ENCODE measurements at regions not wholly inside any gene's neighbourhood (a gene's known extent, or its start where the extent isn't known, plus 50 kb on each side); places are given as distances from the start of the nearest gene placed in this dataset.
"Not testable (repeated sequence)": the region's sequence is repeated elsewhere in the genome, so short reads cannot be mapped to it uniquely, and the experiment has no call there.

- no peak overlapping the region for H3K4me3 Mint-ChIP-seq
- H3K36me3 Mint-ChIP-seq, result peaks cover 0 to 7% (median 3%) of the 10 kb centered on the region in 5 donors
- no peaks in the 10 kb centered on the region for H3K36me3 ChIP-seq (ENCODE audit: control insufficient read depth in 2 of 3, insufficient read depth in 3 of 3, low read length in 3 of 3)
- intact Hi-C loops (cut with micrococcal nuclease), result no loop called here
- no peak overlapping the region for H3K4me3 ChIP-seq (ENCODE audit: low read length)
- H3K4me1 ChIP-seq (ENCODE audit: control insufficient read depth in 2 of 2, insufficient read depth in 2 of 2, low read length in 2 of 2), result no peaks in the 10 kb centered on the region
- no peaks in the 10 kb centered on the region for H3K4me1 Mint-ChIP-seq
- H3K27me3 ChIP-seq (ENCODE audit: control insufficient read depth in 2 of 2, insufficient read depth in 2 of 2, low read length in 2 of 2), result no peaks in the 10 kb centered on the region
- no peak overlapping the region for H3K27ac ChIP-seq (ENCODE audit: low read depth, low read length)
- peaks cover 3 to 42% (median 18%) of the 10 kb centered on the region in 11 donors for H3K9me3 Mint-ChIP-seq
- no peak for ATAC-seq
- peaks cover 0 to 11% (median 0%) of the 10 kb centered on the region in 3 experiments for H3K9me3 ChIP-seq (ENCODE audit: control insufficient read depth in 2 of 3, low read length in 3 of 3)
- no peak overlapping the region for H3K27ac Mint-ChIP-seq
- peaks cover 0 to 19% (median 9%) of the 10 kb centered on the region in 5 donors for H3K27me3 Mint-ChIP-seq
- DNase-seq, result no peak
- ChIA-PET CTCF (no interaction called here), POLR2A (no interaction called here)
Measured at GRCh38 chr12:131422187-131422520, 288.7 kb upstream of the SFSWAP start.

- peaks cover 0 to 19% (median 9%) of the 10 kb centered on the region in 5 donors for H3K27me3 Mint-ChIP-seq
- DNase-seq, result no peak
- Histone ChIP-seq H3K4me3 (ENCODE audit: low read length) (no peak overlapping the region), H3K27ac (ENCODE audit: low read depth, low read length) (no peak overlapping the region), H3K4me1 (ENCODE audit: control insufficient read depth in 2 of 2, insufficient read depth in 2 of 2, low read length in 2 of 2) (no peaks in the 10 kb centered on the region), H3K36me3 (ENCODE audit: control insufficient read depth in 2 of 3, insufficient read depth in 3 of 3, low read length in 3 of 3) (no peaks in the 10 kb centered on the region), H3K9me3 (ENCODE audit: control insufficient read depth in 2 of 3, low read length in 3 of 3) (peaks cover 0 to 11% (median 0%) of the 10 kb centered on the region in 3 experiments), H3K27me3 (ENCODE audit: control insufficient read depth in 2 of 2, insufficient read depth in 2 of 2, low read length in 2 of 2) (no peaks in the 10 kb centered on the region)
- ChIA-PET CTCF (no interaction called here), POLR2A (no interaction called here)
- H3K4me3 Mint-ChIP-seq, result no peak overlapping the region
- H3K36me3 Mint-ChIP-seq, result peaks cover 0 to 7% (median 3%) of the 10 kb centered on the region in 5 donors
- H3K9me3 Mint-ChIP-seq, result peaks cover 3 to 42% (median 18%) of the 10 kb centered on the region in 11 donors
- intact Hi-C loops (cut with micrococcal nuclease), result no loop called here
- no peak for ATAC-seq
- no peaks in the 10 kb centered on the region for H3K4me1 Mint-ChIP-seq
- H3K27ac Mint-ChIP-seq, result no peak overlapping the region
Measured at GRCh38 chr12:131422744-131423143, 288.1 kb upstream of the SFSWAP start.

GRCh38 chr12:131424270-131424669 lies 286.6 kb upstream of the SFSWAP start:
- peaks cover 3 to 42% (median 18%) of the 10 kb centered on the region in 11 donors for H3K9me3 Mint-ChIP-seq
- intact Hi-C loops (cut with micrococcal nuclease), result no loop called here
- DNase-seq (no peak), ATAC-seq (no peak)
- no peak overlapping the region for H3K27ac ChIP-seq (ENCODE audit: low read depth, low read length)
- H3K4me1 Mint-ChIP-seq, result no peaks in the 10 kb centered on the region
- H3K9me3 ChIP-seq (ENCODE audit: control insufficient read depth in 2 of 3, low read length in 3 of 3), result peaks cover 0 to 11% (median 0%) of the 10 kb centered on the region in 3 experiments
- no peaks in the 10 kb centered on the region for H3K27me3 ChIP-seq (ENCODE audit: control insufficient read depth in 2 of 2, insufficient read depth in 2 of 2, low read length in 2 of 2)
- no peak overlapping the region for H3K4me3 Mint-ChIP-seq
- ChIA-PET POLR2A (no interaction called here), CTCF (no interaction called here)
- peaks cover 0 to 7% (median 3%) of the 10 kb centered on the region in 5 donors for H3K36me3 Mint-ChIP-seq
- H3K4me1 ChIP-seq (ENCODE audit: control insufficient read depth in 2 of 2, insufficient read depth in 2 of 2, low read length in 2 of 2), result no peaks in the 10 kb centered on the region
- no peak overlapping the region for H3K27ac Mint-ChIP-seq
- H3K36me3 ChIP-seq (ENCODE audit: control insufficient read depth in 2 of 3, insufficient read depth in 3 of 3, low read length in 3 of 3), result no peaks in the 10 kb centered on the region
- no peak overlapping the region for H3K4me3 ChIP-seq (ENCODE audit: low read length)
- H3K27me3 Mint-ChIP-seq, result peaks cover 0 to 19% (median 9%) of the 10 kb centered on the region in 5 donors

- no peak for DNase-seq
- Histone ChIP-seq H3K4me3 (ENCODE audit: low read length) (no peak overlapping the region), H3K27me3 (ENCODE audit: control insufficient read depth in 2 of 2, insufficient read depth in 2 of 2, low read length in 2 of 2) (no peaks in the 10 kb centered on the region), H3K9me3 (ENCODE audit: control insufficient read depth in 2 of 3, low read length in 3 of 3) (peaks cover 0 to 11% (median 0%) of the 10 kb centered on the region in 3 experiments), H3K27ac (ENCODE audit: low read depth, low read length) (no peak overlapping the region), H3K36me3 (ENCODE audit: control insufficient read depth in 2 of 3, insufficient read depth in 3 of 3, low read length in 3 of 3) (no peaks in the 10 kb centered on the region), H3K4me1 (ENCODE audit: control insufficient read depth in 2 of 2, insufficient read depth in 2 of 2, low read length in 2 of 2) (no peaks in the 10 kb centered on the region)
- ATAC-seq, result no peak
- peaks cover 0 to 7% (median 3%) of the 10 kb centered on the region in 5 donors for H3K36me3 Mint-ChIP-seq
- ChIA-PET CTCF (no interaction called here), POLR2A (no interaction called here)
- H3K4me1 Mint-ChIP-seq, result no peaks in the 10 kb centered on the region
- H3K27ac Mint-ChIP-seq, result peak overlapping the region in 1 of 9 donors; percentile 60
- intact Hi-C loops (cut with micrococcal nuclease), result no loop called here
- peaks cover 3 to 45% (median 18%) of the 10 kb centered on the region in 11 donors for H3K9me3 Mint-ChIP-seq
- H3K27me3 Mint-ChIP-seq, result peaks cover 0 to 22% (median 9%) of the 10 kb centered on the region in 5 donors
- no peak overlapping the region for H3K4me3 Mint-ChIP-seq
Measured at GRCh38 chr12:131425112-131426075, 285.5 kb upstream of the SFSWAP start.

GRCh38 chr12:131428091-131428685 lies 282.7 kb upstream of the SFSWAP start:
- Histone ChIP-seq H3K36me3 (ENCODE audit: control insufficient read depth in 2 of 3, insufficient read depth in 3 of 3, low read length in 3 of 3) (no peaks in the 10 kb centered on the region), H3K4me1 (ENCODE audit: control insufficient read depth in 2 of 2, insufficient read depth in 2 of 2, low read length in 2 of 2) (no peaks in the 10 kb centered on the region), H3K9me3 (ENCODE audit: control insufficient read depth in 2 of 3, low read length in 3 of 3) (peaks cover 0 to 11% (median 0%) of the 10 kb centered on the region in 3 experiments), H3K27ac (ENCODE audit: low read depth, low read length) (no peak overlapping the region), H3K4me3 (ENCODE audit: low read length) (no peak overlapping the region), H3K27me3 (ENCODE audit: control insufficient read depth in 2 of 2, insufficient read depth in 2 of 2, low read length in 2 of 2) (no peaks in the 10 kb centered on the region)
- no peak overlapping the region for H3K27ac Mint-ChIP-seq
- H3K27me3 Mint-ChIP-seq, result peaks cover 10 to 27% (median 12%) of the 10 kb centered on the region in 5 donors
- no peak for DNase-seq
- no peak for ATAC-seq
- ChIA-PET CTCF (no interaction called here), POLR2A (no interaction called here)
- H3K36me3 Mint-ChIP-seq, result peaks cover 0 to 7% (median 3%) of the 10 kb centered on the region in 5 donors
- intact Hi-C loops (cut with micrococcal nuclease), result no loop called here
- H3K4me1 Mint-ChIP-seq, result no peaks in the 10 kb centered on the region
- peaks cover 3 to 40% (median 18%) of the 10 kb centered on the region in 11 donors for H3K9me3 Mint-ChIP-seq
- no peak overlapping the region for H3K4me3 Mint-ChIP-seq

- H3K9me3 Mint-ChIP-seq, result peaks cover 3 to 29% (median 13%) of the 10 kb centered on the region in 11 donors
- CTCF ChIA-PET; H3K4me1 Mint-ChIP-seq; H3K9me3 ChIP-seq (ENCODE audit: control insufficient read depth in 2 of 3, low read length in 3 of 3); H3K27ac ChIP-seq (ENCODE audit: low read depth, low read length); H3K4me1 ChIP-seq (ENCODE audit: control insufficient read depth in 2 of 2, insufficient read depth in 2 of 2, low read length in 2 of 2); DNase-seq; intact Hi-C loops (cut with micrococcal nuclease); H3K36me3 ChIP-seq (ENCODE audit: control insufficient read depth in 2 of 3, insufficient read depth in 3 of 3, low read length in 3 of 3); ATAC-seq; H3K4me3 Mint-ChIP-seq; H3K4me3 ChIP-seq (ENCODE audit: low read length); H3K27ac Mint-ChIP-seq; H3K27me3 ChIP-seq (ENCODE audit: control insufficient read depth in 2 of 2, insufficient read depth in 2 of 2, low read length in 2 of 2); H3K36me3 Mint-ChIP-seq; POLR2A ChIA-PET: not testable (repeated sequence)
- H3K27me3 Mint-ChIP-seq, result peaks cover 10 to 28% (median 13%) of the 10 kb centered on the region in 5 donors
Measured at GRCh38 chr12:131429221-131429620, 281.7 kb upstream of the SFSWAP start.

Data from naive thymus-derived CD4-positive, alpha-beta T cell (primary cell).